Effector CD8-positive, alpha-beta T cell (primary cell): ENCODE measurements at regions not wholly inside any gene's neighbourhood (a gene's known extent, or its start where the extent isn't known, plus 50 kb on each side); places are given as distances from the start of the nearest gene placed in this dataset.

Source experiments
- DNase-seq: peaks from one replicate; lab custom pipeline; 2025; lab: John Stamatoyannopoulos, UW

- DNase-seq = peak; percentile 36
These were observed 287.3 kb downstream of the BCL11B start for GRCh38 chr14:98984719-98985041.

GRCh38 chr14:98993818-98994217 lies 278.2 kb downstream of the BCL11B start:
- DNase-seq = no peak

- DNase-seq = no peak
These were observed 277.4 kb downstream of the BCL11B start for GRCh38 chr14:98994561-98994960.

GRCh38 chr14:98997526-98998205 lies 274.3 kb downstream of the BCL11B start:
- no peak for DNase-seq

- no peak for DNase-seq
These were observed 272.7 kb downstream of the BCL11B start for GRCh38 chr14:98999345-98999744.

- no peak for DNase-seq
These were observed 272.1 kb downstream of the BCL11B start for GRCh38 chr14:98999901-99000300.

GRCh38 chr14:99001241-99001640 lies 270.8 kb downstream of the BCL11B start:
- DNase-seq = no peak

GRCh38 chr14:99003646-99004045 lies 268.4 kb downstream of the BCL11B start:
- no peak for DNase-seq

- no peak for DNase-seq
These were observed 267.9 kb downstream of the BCL11B start for GRCh38 chr14:99004112-99004511.

GRCh38 chr14:99006276-99006675 lies 265.7 kb downstream of the BCL11B start:
- DNase-seq = no peak

- no peak for DNase-seq
These were observed 264.2 kb downstream of the BCL11B start for GRCh38 chr14:99007795-99008194.

GRCh38 chr14:99009871-99010270 lies 262.1 kb downstream of the BCL11B start:
- no peak for DNase-seq

GRCh38 chr14:99011385-99011784 lies 260.6 kb downstream of the BCL11B start:
- DNase-seq = no peak

GRCh38 chr14:99012703-99013102 lies 259.3 kb downstream of the BCL11B start:
- DNase-seq = no peak

GRCh38 chr14:99015833-99016232 lies 256.2 kb downstream of the BCL11B start:
- DNase-seq = no peak

- no peak for DNase-seq
These were observed 248.6 kb downstream of the BCL11B start for GRCh38 chr14:99023371-99023770.

- DNase-seq = no peak
These were observed 247.1 kb downstream of the BCL11B start for GRCh38 chr14:99024926-99025325.

GRCh38 chr14:99025418-99025817 lies 246.6 kb downstream of the BCL11B start:
- DNase-seq = no peak

- no peak for DNase-seq
These were observed 245.5 kb downstream of the BCL11B start for GRCh38 chr14:99026471-99026870.

GRCh38 chr14:99028041-99028440 lies 244.0 kb downstream of the BCL11B start:
- DNase-seq = no peak

- no peak for DNase-seq
These were observed 243.5 kb downstream of the BCL11B start for GRCh38 chr14:99028521-99028920.

GRCh38 chr14:99029145-99029915 lies 242.7 kb downstream of the BCL11B start:
- no peak for DNase-seq

- DNase-seq = no peak
These were observed 242.1 kb downstream of the BCL11B start for GRCh38 chr14:99029916-99030305.

GRCh38 chr14:99030454-99030853 lies 241.5 kb downstream of the BCL11B start:
- DNase-seq = no peak
